Uterus (tissue), 2 donors: ENCODE measurements at regions not wholly inside any gene's neighbourhood (a gene's known extent, or its start where the extent isn't known, plus 50 kb on each side); places are given as distances from the start of the nearest gene placed in this dataset.

Experiments
- CTCF ChIP-seq, 4 experiments: fragments of 200-600 bp in 2 of 4; fragments of 450-650 bp in 2 of 4; sonication (generic) in 2 of 4; IDR thresholded peaks; one replicate each; pipeline ENCODE4 v1.5.1; 2016 to 2019; ENCODE audit warnings: antibody characterized with exemption in 4 of 4, mild to moderate bottlenecking in 2 of 4, moderate library complexity in 1 of 4
- POLR2A ChIP-seq, 2 donors: fragments of 450-650 bp; IDR thresholded peaks; one replicate each; pipeline ENCODE4 v1.6.1; 2016; ENCODE audit warnings: antibody characterized with exemption in 2 of 2, mild to moderate bottlenecking in 1 of 2, moderate library complexity in 1 of 2

GRCh38 chr18:68181956-68182355 lies 533.0 kb downstream of the TMX3 start:
- TF ChIP-seq CTCF (IDR thresholded peaks at IDR 0.05) (no peak), POLR2A (IDR thresholded peaks at IDR 0.05) (no peak)
